A673 (cell line): ENCODE measurements at regions not wholly inside any gene's neighbourhood (a gene's known extent, or its start where the extent isn't known, plus 50 kb on each side); places are given as distances from the start of the nearest gene placed in this dataset.

Source experiments
- CTCF ChIP-seq: fragments of 300-800, 200-600 bp; sonication (generic); conservative IDR thresholded peaks from 2 replicates; pipeline ENCODE4 v1.5.1; 2017; ENCODE audit warnings: low read depth, mild to moderate bottlenecking, antibody characterized with exemption, low read length, moderate library complexity, mixed read lengths
- EZH2 ChIP-seq: fragments of 200-600 bp; sonication (generic); IDR thresholded peaks from 2 replicates; pipeline ENCODE4 v1.6.1; 2017; ENCODE audit warnings: borderline replicate concordance, low read depth, mild to moderate bottlenecking, mixed read lengths, antibody characterized with exemption, low read length; ENCODE audit not compliant: poor library complexity, severe bottlenecking

DNA sequence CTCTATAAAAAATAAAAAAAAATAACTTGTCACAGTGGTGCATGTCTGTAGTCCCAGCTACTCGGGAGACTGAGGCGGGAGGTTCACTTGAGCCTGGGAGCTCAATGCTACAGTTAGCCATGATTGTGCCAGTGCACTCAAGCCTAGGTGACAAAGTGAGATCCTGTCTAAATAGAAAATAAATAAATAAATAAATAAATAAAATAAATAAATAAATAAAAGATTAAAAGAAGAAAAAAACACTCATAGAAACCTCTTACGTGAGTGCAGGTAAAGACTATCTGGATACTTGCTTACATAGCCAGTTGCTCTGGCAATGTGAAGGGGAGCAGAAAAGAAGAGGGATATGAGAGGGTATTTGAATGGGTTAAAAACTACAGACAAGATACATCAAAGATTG, 242.5 kb upstream of the PCDH15 start:
- no peak for TF ChIP-seq CTCF
- no peak for TF ChIP-seq EZH2
